HEK293T (cell line): ENCODE measurements at regions not wholly inside any gene's neighbourhood (a gene's known extent, or its start where the extent isn't known, plus 50 kb on each side); places are given as distances from the start of the nearest gene placed in this dataset.

ENCODE experiments used
- CTCF ChIA-PET: fragments of 350-600 bp; formaldehyde crosslinking; extraction: SDS; loops from one replicate; lab custom pipeline; 2021; ENCODE audit warnings: antibody characterized with exemption, inconsistent platforms; lab: Yijun Ruan, JAX
- POLR2A ChIA-PET: fragments of 350-600 bp; formaldehyde crosslinking; extraction: SDS; loops from one replicate; lab custom pipeline; 2020; ENCODE audit warnings: antibody characterized with exemption, inconsistent platforms; lab: Yijun Ruan, JAX
- DNase-seq: peaks from one replicate; pipeline ENCODE4 v3.0.0; 2012; ENCODE audit warnings: mixed read lengths; ENCODE audit errors: extremely low spot score
- ARNT ChIP-seq: fragments of 450-650 bp; IDR thresholded peaks from 2 replicates; pipeline ENCODE4 v1.6.1; 2017; ENCODE audit warnings: mild to moderate bottlenecking
- BHLHE40 ChIP-seq: fragments of 450-650 bp; IDR thresholded peaks from 2 replicates; pipeline ENCODE4 v1.6.1; 2016; ENCODE audit warnings: mild to moderate bottlenecking, moderate library complexity, borderline replicate concordance
- CTBP1 ChIP-seq: fragments of 450-650 bp; IDR thresholded peaks from 2 replicates; pipeline ENCODE4 v1.6.1; 2016; ENCODE audit warnings: borderline replicate concordance
- ELF4 ChIP-seq: fragments of 450-650 bp; IDR thresholded peaks from 2 replicates; pipeline ENCODE4 v1.6.1; 2017; ENCODE audit warnings: antibody characterized with exemption
- FOXA1 ChIP-seq: fragments of 450-650 bp; IDR thresholded peaks from 2 replicates; pipeline ENCODE4 v1.6.1; 2016; ENCODE audit warnings: mild to moderate bottlenecking
- FOXK2 ChIP-seq: fragments of 450-650 bp; IDR thresholded peaks from 2 replicates; pipeline ENCODE4 v1.6.1; 2016; ENCODE audit warnings: mild to moderate bottlenecking
- FOXM1 ChIP-seq: fragments of 450-650 bp; IDR thresholded peaks from 2 replicates; pipeline ENCODE4 v1.6.1; 2017; ENCODE audit warnings: mild to moderate bottlenecking, borderline replicate concordance
- HDGF ChIP-seq: fragments of 450-650 bp; IDR thresholded peaks from 2 replicates; pipeline ENCODE4 v1.6.1; 2017; ENCODE audit warnings: antibody characterized with exemption, borderline replicate concordance
- L3MBTL2 ChIP-seq: fragments of 450-650 bp; conservative IDR thresholded peaks from 2 replicates; pipeline ENCODE4 v1.6.1; 2016; ENCODE audit warnings: mild to moderate bottlenecking
- LEF1 ChIP-seq: fragments of 450-650 bp; IDR thresholded peaks from 2 replicates; pipeline ENCODE4 v1.6.1; 2017; ENCODE audit warnings: mild to moderate bottlenecking, borderline replicate concordance
- NFRKB ChIP-seq: fragments of 450-650 bp; IDR thresholded peaks from 2 replicates; pipeline ENCODE4 v1.6.1; 2016; ENCODE audit warnings: mild to moderate bottlenecking, moderate library complexity
- PKNOX1 ChIP-seq: fragments of 450-650 bp; IDR thresholded peaks from 2 replicates; pipeline ENCODE4 v1.6.1; 2016
- SP1 ChIP-seq: fragments of 450-650 bp; IDR thresholded peaks from 2 replicates; pipeline ENCODE4 v1.6.1; 2017
- SUZ12 ChIP-seq: fragments of 450-650 bp; IDR thresholded peaks from 2 replicates; pipeline ENCODE4 v1.6.1; 2016; ENCODE audit warnings: mild to moderate bottlenecking
- TARDBP ChIP-seq: fragments of 450-650 bp; IDR thresholded peaks from 2 replicates; pipeline ENCODE4 v1.6.1; 2016
- ZNF384 ChIP-seq: fragments of 450-650 bp; IDR thresholded peaks from 2 replicates; pipeline ENCODE4 v1.6.1; 2016

GRCh38 chr3:34842706-34843480 is 796.4 kb upstream of the ARPP21 start:
- ChIA-PET POLR2A (no interaction called here), CTCF (no interaction called here)
- DNase-seq, result no peak
- no peak for TF ChIP-seq ELF4
- TF ChIP-seq FOXA1, result no peak
- TF ChIP-seq PKNOX1, result no peak
- TF ChIP-seq LEF1, result no peak
- no peak for TF ChIP-seq TARDBP
- no peak for TF ChIP-seq BHLHE40
- TF ChIP-seq FOXK2, result no peak

GRCh38 chr3:34844323-34844620 is 795.1 kb upstream of the ARPP21 start:
- ChIA-PET CTCF (no interaction called here), POLR2A (no interaction called here)
- no peak for TF ChIP-seq FOXM1
- TF ChIP-seq PKNOX1, result no peak
- TF ChIP-seq TARDBP, result no peak
- TF ChIP-seq CTBP1, result no peak
- TF ChIP-seq LEF1, result no peak
- no peak for TF ChIP-seq ARNT
- no peak for DNase-seq

- CTCF ChIA-PET, result no interaction called here
- no peak for DNase-seq
- POLR2A ChIA-PET, result no interaction called here
- TF ChIP-seq TARDBP (no peak), ZNF384 (no peak)
These were observed 788.2 kb upstream of the ARPP21 start for GRCh38 chr3:34851137-34851536.

- POLR2A ChIA-PET, result no interaction called here
These were observed 786.4 kb upstream of the ARPP21 start for GRCh38 chr3:34852844-34853439.

GRCh38 chr3:34856081-34856947 is 783.0 kb upstream of the ARPP21 start:
- ChIA-PET CTCF (no interaction called here), POLR2A (no interaction called here)
- TF ChIP-seq TARDBP (no peak), ZNF384 (no peak), SP1 (no peak), FOXA1 (no peak), LEF1 (no peak), CTBP1 (no peak), NFRKB (no peak), FOXK2 (no peak), SUZ12 (no peak)
- no peak for DNase-seq

More at GRCh38 chr3:34852844-34853439, 786.4 kb upstream of the ARPP21 start:
- TF ChIP-seq LEF1, result no peak
- TF ChIP-seq ELF4, result no peak
- no peak for TF ChIP-seq TARDBP
- TF ChIP-seq PKNOX1, result no peak
- TF ChIP-seq ARNT, result no peak
- TF ChIP-seq HDGF, result no peak
- TF ChIP-seq FOXM1, result no peak
- TF ChIP-seq NFRKB, result no peak
- TF ChIP-seq SP1, result no peak
- no peak for TF ChIP-seq SUZ12
- CTCF ChIA-PET, result no interaction called here
- no peak for DNase-seq

GRCh38 chr3:34858067-34858660 is 781.2 kb upstream of the ARPP21 start:
- ChIA-PET POLR2A (no interaction called here), CTCF (no interaction called here)
- TF ChIP-seq FOXA1, result no peak
- no peak for TF ChIP-seq L3MBTL2
- TF ChIP-seq BHLHE40, result no peak
- no peak for TF ChIP-seq SUZ12
- no peak for TF ChIP-seq FOXM1
- TF ChIP-seq SP1, result no peak
- TF ChIP-seq ZNF384, result no peak
- TF ChIP-seq CTBP1, result no peak
- TF ChIP-seq HDGF, result no peak
- no peak for TF ChIP-seq NFRKB
- TF ChIP-seq FOXK2, result no peak
- TF ChIP-seq ELF4, result no peak
- no peak for TF ChIP-seq TARDBP
- no peak for TF ChIP-seq LEF1
- no peak for TF ChIP-seq PKNOX1
- no peak for DNase-seq
